HepG2 (cell line): ENCODE measurements at regions not wholly inside any gene's neighbourhood (a gene's known extent, or its start where the extent isn't known, plus 50 kb on each side); places are given as distances from the start of the nearest gene placed in this dataset.
"Not testable (repeated sequence)": the region's sequence is repeated elsewhere in the genome, so short reads cannot be mapped to it uniquely, and the experiment has no call there.

Experiments used
- ATAC-seq: fragments of 200-7000 bp; cut with Tn5 transposase; 3 replicates; pipeline ENCODE4 v1.9.1; 2020; ENCODE audit warnings: mild to moderate bottlenecking, moderate library complexity
- BruUV-seq: library from RNA; stranded (reverse); fragments of 400-500 nt; replicated peaks from 2 replicates; lab custom pipeline; 2021; lab: Mats Ljungman, UMichigan
- CTCF ChIA-PET: fragments of 300-600 bp; formaldehyde crosslinking; extraction: SDS; loops from one replicate; lab custom pipeline; 2021; ENCODE audit warnings: low total read pairs, inconsistent platforms, low intra/inter-chr PET ratio; lab: Yijun Ruan, JAX
- POLR2A ChIA-PET: fragments of 350-600 bp; sonication (Branson Sonifier 250); formaldehyde crosslinking; loops from one replicate; lab custom pipeline; 2020; ENCODE audit warnings: antibody characterized with exemption, inconsistent platforms; lab: Yijun Ruan, JAX
- DNase-seq: peaks from one replicate; pipeline ENCODE4 v3.0.0-alpha.2; 2015; ENCODE audit warnings: low spot score
- FAIRE-seq: peaks from 3 replicates; lab custom pipeline; 2011; peaks lifted over from hg19 to GRCh38; lab: Jason Lieb, UNC
- H2AFZ ChIP-seq: one replicate; pipeline ENCODE4 v1.6.1; 2011; ENCODE audit warnings: low read length, inconsistent platforms
- H3K27ac ChIP-seq: fragments of 300-600 bp; 3 replicates; pipeline ENCODE4 v1.8.0; 2011; ENCODE audit warnings: mixed run types, mild to moderate bottlenecking, mixed read lengths, low read length, inconsistent platforms; ENCODE audit not compliant: insufficient read depth; ENCODE audit errors: extremely low read length
- H3K27me3 ChIP-seq, 2 experiments: fragments of 200-600 bp in 1 of 2; 2 replicates in 1 of 2; 3 replicates in 1 of 2; pipeline versions ENCODE4 v1.6.0 to v1.8.0; 2011; ENCODE audit warnings: low read length in 2 of 2, mild to moderate bottlenecking in 2 of 2, moderate library complexity in 2 of 2, inconsistent platforms in 1 of 2; ENCODE audit not compliant: insufficient read depth in 2 of 2, control insufficient read depth in 1 of 2
- H3K36me3 ChIP-seq, 2 experiments: fragments of 200-600 bp in 1 of 2; replicated peaks in 1 of 2; 2 replicates in 1 of 2; 3 replicates in 1 of 2; pipeline versions ENCODE4 v1.5.1 to v1.8.0; 2011; ENCODE audit warnings: low read length in 2 of 2, inconsistent platforms in 1 of 2; ENCODE audit not compliant: insufficient read depth in 2 of 2, control insufficient read depth in 1 of 2
- H3K4me1 ChIP-seq: 2 replicates; pipeline ENCODE4 v1.5.1; 2012; ENCODE audit warnings: low read length, inconsistent platforms; ENCODE audit not compliant: insufficient read depth
- H3K4me2 ChIP-seq: 2 replicates; pipeline ENCODE4 v1.6.0; 2011; ENCODE audit warnings: low read depth, low read length, inconsistent platforms
- H3K4me3 ChIP-seq, 3 experiments: fragments of 200-600 bp in 1 of 3; sonication (generic), shearing (Covaris generic) in 1 of 3; replicated peaks in 1 of 3; 2 replicates each; pipeline ENCODE4 v1.5.1; 2011 to 2016; ENCODE audit warnings: low read length in 3 of 3, inconsistent platforms in 2 of 3, low read depth in 2 of 3, mild to moderate bottlenecking in 2 of 3, control low read depth in 1 of 3, mixed read lengths in 1 of 3; ENCODE audit not compliant: insufficient read depth in 1 of 3
- H3K79me2 ChIP-seq: one replicate; pipeline ENCODE4 v1.6.1; 2011; ENCODE audit warnings: low read length, inconsistent platforms; ENCODE audit not compliant: insufficient read depth
- H3K9ac ChIP-seq: 2 replicates; pipeline ENCODE4 v1.6.0; 2011; ENCODE audit warnings: mild to moderate bottlenecking, low read depth, low read length, inconsistent platforms; ENCODE audit not compliant: insufficient read depth
- H3K9me3 ChIP-seq: 2 replicates; pipeline ENCODE4 v1.5.1; 2012; ENCODE audit warnings: mild to moderate bottlenecking, low read length
- H4K20me1 ChIP-seq: 2 replicates; pipeline ENCODE4 v1.6.0; 2011; ENCODE audit warnings: inconsistent platforms, mild to moderate bottlenecking, low read length, moderate library complexity; ENCODE audit not compliant: insufficient read depth
- FOSL1 ChIP-seq: sonication (generic); formaldehyde crosslinking; IDR thresholded peaks from 2 replicates; pipeline ENCODE4 v1.9.0; 2021; ENCODE audit warnings: missing genetic modification reagents, borderline replicate concordance
- FOSL2 ChIP-seq: sonication (generic); formaldehyde crosslinking; IDR thresholded peaks from 2 replicates; pipeline ENCODE4 v1.4.0; 2020; ENCODE audit warnings: missing genetic modification reagents
- NFYB ChIP-seq: sonication (generic); formaldehyde crosslinking; IDR thresholded peaks from 2 replicates; pipeline ENCODE4 v1.4.0; 2020; ENCODE audit warnings: missing genetic modification reagents
- NR2F1 ChIP-seq, 2 experiments: fragments of 450-650 bp in 1 of 2; formaldehyde crosslinking in 1 of 2; IDR thresholded peaks; 2 replicates each; pipeline versions ENCODE4 v1.5.0 to v1.6.1; 2016 to 2020; ENCODE audit warnings: mild to moderate bottlenecking in 1 of 2, missing compliant biosample characterization in 1 of 2, missing genetic modification reagents in 1 of 2, moderate library complexity in 1 of 2
- NR2F2 ChIP-seq: IDR thresholded peaks from 2 replicates; pipeline ENCODE4 v1.6.1; 2012; ENCODE audit warnings: low read depth, inconsistent platforms, borderline replicate concordance
- NR2F6 ChIP-seq, 2 experiments: IDR thresholded peaks; 2 replicates each; pipeline ENCODE4 v1.6.1; 2016; ENCODE audit warnings: antibody characterized with exemption in 1 of 2, mild to moderate bottlenecking in 1 of 2
- SOX13 ChIP-seq, 3 experiments: fragments of 450-650 bp in 1 of 3; sonication (generic) in 1 of 3; formaldehyde crosslinking in 1 of 3; IDR thresholded peaks in 2 of 3; conservative IDR thresholded peaks in 1 of 3; 2 replicates each; pipeline versions ENCODE4 v1.5.0 to v1.6.1; 2016 to 2020; ENCODE audit warnings: antibody characterized with exemption in 1 of 3, mild to moderate bottlenecking in 1 of 3, missing compliant biosample characterization in 1 of 3, missing genetic modification reagents in 1 of 3, moderate library complexity in 1 of 3
- SOX5 ChIP-seq: IDR thresholded peaks from 2 replicates; pipeline ENCODE4 v1.6.1; 2016; ENCODE audit warnings: borderline replicate concordance
- SOX6 ChIP-seq, 2 experiments: fragments of 450-650 bp in 1 of 2; sonication (generic) in 1 of 2; formaldehyde crosslinking in 1 of 2; IDR thresholded peaks; 2 replicates each; pipeline versions ENCODE4 v1.4.0 to v1.6.1; 2017 to 2020; ENCODE audit warnings: antibody characterized with exemption in 1 of 2, mild to moderate bottlenecking in 1 of 2, missing genetic modification reagents in 1 of 2
- ZNF556 ChIP-seq: sonication (generic); formaldehyde crosslinking; IDR thresholded peaks from 2 replicates; pipeline ENCODE4 v1.4.0; 2020; ENCODE audit warnings: mild to moderate bottlenecking, missing genetic modification reagents, borderline replicate concordance
- WGBS: methylation state at CpG from one replicate; pipeline ENCODE4 v1.1.6; 2017; ENCODE audit warnings: low lambda C conversion rate; 5-methylcytosine and 5-hydroxymethylcytosine counted together
- in situ Hi-C: cut with HindIII; loops from 2 replicates; pipeline ENCODE4 v1.10.0; 2017; ENCODE audit warnings: low pct_unique_long_range_greater_than_20kb; ENCODE audit not compliant: extremely low pct_ligation_motif_present
- intact Hi-C: fragments of 100-400 bp; cut with micrococcal nuclease; formaldehyde crosslinking; loops from one replicate; pipeline ENCODE4 v1.10.0; 2022; ENCODE audit not compliant: unreplicated experiment
- TF ChIP-seq, protein P1 (sequence below): sonication (generic); formaldehyde crosslinking; IDR thresholded peaks from 2 replicates; pipeline ENCODE4 v1.4.0; 2020; ENCODE audit warnings: missing genetic modification reagents

- H3K4me2 ChIP-seq: no peak overlapping the region
- DNase-seq (peak; percentile 20), ATAC-seq (no peak), FAIRE-seq (no peak)
- no peaks in the 10 kb centered on the region for H4K20me1 ChIP-seq
- in situ Hi-C loops (no loop called here), intact Hi-C loops (no loop called here)
- H3K36me3 ChIP-seq: no peaks in the 10 kb centered on the region
- ChIA-PET POLR2A (no interaction called here), CTCF (no interaction called here)
- no TSS peak for BruUV-seq
- H3K4me1 ChIP-seq: no peaks in the 10 kb centered on the region
- 0% methylated on average over 1 of the region's 1 CpG for WGBS
- no peak overlapping the region for H3K9ac ChIP-seq
- peaks cover 13% of the 10 kb centered on the region; the same call in 1 of the 2 replicates for H3K9me3 ChIP-seq
- H3K27ac ChIP-seq: no peak overlapping the region
- no peaks in the 10 kb centered on the region for H3K79me2 ChIP-seq
- TF ChIP-seq ZNF556 (no peak), NFYB (CRISPR knock-in tag) (no peak), NR2F6 (IDR thresholded peaks at IDR 0.05) (peak; percentile 71), NR2F6 (CRISPR knock-in tag; IDR thresholded peaks at IDR 0.05) (no peak), NR2F1 (CRISPR knock-in tag; IDR thresholded peaks at IDR 0.05) (peak in 1 of 2 experiments; percentile 34; a peak in 1 of 4 replicates), SOX6 (IDR thresholded peaks at IDR 0.05) (no peak), SOX6 (CRISPR knock-in tag; IDR thresholded peaks at IDR 0.05) (peak; percentile 57; the same call in 1 of the 2 replicates), SOX13 (IDR thresholded peaks at IDR 0.05) (peak; percentile 76; the same call in 1 of the 2 replicates), SOX13 (CRISPR knock-in tag; conservative IDR thresholded peaks at IDR 0.05 in 1 of 2, IDR thresholded peaks at IDR 0.05 in 1 of 2) (peak in 1 of 2 experiments; percentile 84; a peak in 2 of 4 replicates), FOSL2 (CRISPR knock-in tag) (peak; percentile 79), SOX5 (CRISPR knock-in tag) (peak; percentile 62; the same call in 1 of the 2 replicates), FOSL1 (peak; percentile 20; the same call in 1 of the 2 replicates), NR2F2 (peak; percentile 59)
- TF ChIP-seq, protein P1, sequence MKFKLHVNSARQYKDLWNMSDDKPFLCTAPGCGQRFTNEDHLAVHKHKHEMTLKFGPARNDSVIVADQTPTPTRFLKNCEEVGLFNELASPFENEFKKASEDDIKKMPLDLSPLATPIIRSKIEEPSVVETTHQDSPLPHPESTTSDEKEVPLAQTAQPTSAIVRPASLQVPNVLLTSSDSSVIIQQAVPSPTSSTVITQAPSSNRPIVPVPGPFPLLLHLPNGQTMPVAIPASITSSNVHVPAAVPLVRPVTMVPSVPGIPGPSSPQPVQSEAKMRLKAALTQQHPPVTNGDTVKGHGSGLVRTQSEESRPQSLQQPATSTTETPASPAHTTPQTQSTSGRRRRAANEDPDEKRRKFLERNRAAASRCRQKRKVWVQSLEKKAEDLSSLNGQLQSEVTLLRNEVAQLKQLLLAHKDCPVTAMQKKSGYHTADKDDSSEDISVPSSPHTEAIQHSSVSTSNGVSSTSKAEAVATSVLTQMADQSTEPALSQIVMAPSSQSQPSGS: no peak
- H3K4me3 ChIP-seq: no peak overlapping the region
- no peak overlapping the region for H2AFZ ChIP-seq
- H3K27me3 ChIP-seq: no peaks in the 10 kb centered on the region
Observed at GRCh38 chr11:7869467-7869866, 61.6 kb downstream of the OR10A6 start.

DNA sequence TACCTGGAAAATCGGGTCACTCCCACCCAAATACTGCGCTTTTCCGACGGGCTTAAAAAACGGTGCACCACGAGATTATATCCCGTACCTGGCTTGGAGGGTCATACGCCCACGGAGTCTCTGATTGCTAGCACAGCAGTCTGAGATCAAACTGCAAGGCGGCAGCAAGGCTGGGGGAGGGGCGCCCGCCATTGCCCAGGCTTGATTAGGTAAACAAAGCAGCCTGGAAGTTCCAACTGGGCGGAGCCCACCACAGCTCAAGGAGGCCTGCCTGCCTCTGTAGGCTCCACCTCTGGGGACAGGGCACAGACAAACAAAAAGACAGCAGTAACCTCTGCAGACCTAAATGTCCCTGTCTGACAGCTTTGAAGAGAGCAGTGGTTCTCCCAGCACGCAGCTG lies 64.5 kb upstream of the OR5P2 start:
- CTCF ChIA-PET: not testable (repeated sequence)

DNA sequence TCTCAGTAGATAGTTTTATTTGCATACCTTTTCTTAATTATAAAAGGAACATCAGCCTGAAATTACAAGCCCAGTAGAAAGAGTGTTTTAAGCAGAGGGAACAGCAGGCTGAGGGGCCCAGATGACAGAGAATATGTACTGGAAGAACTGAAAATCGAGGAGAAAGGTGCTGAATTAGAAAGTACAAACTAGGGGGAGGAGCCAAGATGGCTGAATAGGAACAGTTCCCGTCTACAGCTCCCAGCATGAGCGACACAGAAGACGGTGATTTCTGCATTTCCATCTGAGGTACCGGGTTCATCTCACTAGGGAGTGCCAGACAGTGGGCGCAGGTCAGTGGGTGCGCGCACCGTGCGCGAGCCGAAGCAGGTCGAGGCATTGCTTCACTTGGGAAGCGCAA lies 64.1 kb upstream of the OR5P2 start:
- H3K27me3 ChIP-seq, H3K9me3 ChIP-seq, H3K4me2 ChIP-seq, in situ Hi-C loops, H2AFZ ChIP-seq, H3K79me2 ChIP-seq, H4K20me1 ChIP-seq, BruUV-seq, H3K27ac ChIP-seq, DNase-seq, CTCF ChIA-PET, POLR2A ChIA-PET, H3K9ac ChIP-seq, H3K4me3 ChIP-seq, intact Hi-C loops, FAIRE-seq, H3K36me3 ChIP-seq, H3K4me1 ChIP-seq, ATAC-seq: not testable (repeated sequence)
- 61% methylated on average over 14 of the region's 14 CpGs for WGBS

More for the DNA sequence above, 64.5 kb upstream of the OR5P2 start:
- H3K9me3 ChIP-seq, H4K20me1 ChIP-seq, H3K4me3 ChIP-seq, H3K4me1 ChIP-seq, H3K79me2 ChIP-seq, H2AFZ ChIP-seq, intact Hi-C loops, BruUV-seq, H3K27ac ChIP-seq, FAIRE-seq, in situ Hi-C loops, POLR2A ChIA-PET, H3K9ac ChIP-seq, H3K36me3 ChIP-seq, DNase-seq, H3K27me3 ChIP-seq, H3K4me2 ChIP-seq, ATAC-seq: not testable (repeated sequence)
- WGBS: 51% methylated on average over 9 of the region's 14 CpGs
